Activated T-helper 1 cell treated with anti-CD3 and anti-CD28 coated beads, Interleukin-12 subunit alpha, Interleukin-12 subunit beta, Interleukin-2, Interleukin-4 antibody, amounts not matched to agents 30 ng/mL and 10 ng/mL and 1 ng/mL, durations not matched to agents 14 hours and 24 hours and 36 hours (primary cell): ENCODE measurements at regions not wholly inside any gene's neighbourhood (a gene's known extent, or its start where the extent isn't known, plus 50 kb on each side); places are given as distances from the start of the nearest gene placed in this dataset.

Experiments used
- DNase-seq: peaks from one replicate; pipeline ENCODE4 v3.0.0; 2021; ENCODE audit warnings: low spot score
- H3K27ac Mint-ChIP-seq: one replicate; pipeline ENCODE4 v1.8.0; 2021; ENCODE audit warnings: mild to moderate bottlenecking, mixed read lengths
- H3K27me3 Mint-ChIP-seq: one replicate; pipeline ENCODE4 v1.8.0; 2022; ENCODE audit warnings: mild to moderate bottlenecking, moderate library complexity, mixed read lengths; ENCODE audit not compliant: insufficient read depth
- H3K36me3 Mint-ChIP-seq: one replicate; pipeline ENCODE4 v1.8.0; 2021; ENCODE audit warnings: low read depth, mixed read lengths
- H3K4me1 Mint-ChIP-seq: one replicate; pipeline ENCODE4 v1.8.0; 2021; ENCODE audit warnings: low read depth, mixed read lengths
- H3K4me3 Mint-ChIP-seq: one replicate; pipeline ENCODE4 v1.8.0; 2021; ENCODE audit warnings: mild to moderate bottlenecking, moderate library complexity, mixed read lengths
- H3K9me3 Mint-ChIP-seq: one replicate; pipeline ENCODE4 v1.8.0; 2021; ENCODE audit warnings: mixed read lengths
- intact Hi-C: fragments of 100-400 bp; cut with micrococcal nuclease; formaldehyde crosslinking; loops from one replicate; pipeline ENCODE4 v1.15.1; 2024

- intact Hi-C loops = no loop called here
- Mint-ChIP-seq H3K27ac (no peak overlapping the region), H3K27me3 (no peaks in the 10 kb centered on the region), H3K4me3 (no peak overlapping the region), H3K9me3 (peaks cover 23% of the 10 kb centered on the region), H3K36me3 (no peaks in the 10 kb centered on the region), H3K4me1 (no peaks in the 10 kb centered on the region)
- no peak for DNase-seq
Measured at GRCh38 chr13:89628567-89628966, 1718.9 kb upstream of the MIR17HG start.

GRCh38 chr13:89650226-89650625, 1697.3 kb upstream of the MIR17HG start:
- Mint-ChIP-seq H3K27me3 (no peaks in the 10 kb centered on the region), H3K4me1 (no peaks in the 10 kb centered on the region), H3K27ac (no peak overlapping the region), H3K9me3 (peaks cover 33% of the 10 kb centered on the region), H3K36me3 (no peaks in the 10 kb centered on the region), H3K4me3 (no peak overlapping the region)
- intact Hi-C loops = no loop called here
- no peak for DNase-seq

- peaks cover 31% of the 10 kb centered on the region for H3K9me3 Mint-ChIP-seq
- no peaks in the 10 kb centered on the region for H3K27me3 Mint-ChIP-seq
- H3K36me3 Mint-ChIP-seq = no peaks in the 10 kb centered on the region
- intact Hi-C loops = no loop called here
- H3K4me3 Mint-ChIP-seq = no peak overlapping the region
- no peak for DNase-seq
- H3K27ac Mint-ChIP-seq = no peak overlapping the region
- no peaks in the 10 kb centered on the region for H3K4me1 Mint-ChIP-seq
Measured at GRCh38 chr13:89660752-89661151, 1686.7 kb upstream of the MIR17HG start.

- Mint-ChIP-seq H3K36me3 (no peaks in the 10 kb centered on the region), H3K9me3 (peaks cover 9% of the 10 kb centered on the region), H3K4me3 (no peak overlapping the region), H3K27me3 (no peaks in the 10 kb centered on the region), H3K4me1 (no peaks in the 10 kb centered on the region), H3K27ac (no peak overlapping the region)
- intact Hi-C loops = no loop called here
- DNase-seq = no peak
Measured at GRCh38 chr13:89673789-89674311, 1673.6 kb upstream of the MIR17HG start.

GRCh38 chr13:89678466-89679121, 1668.9 kb upstream of the MIR17HG start:
- Mint-ChIP-seq H3K4me1 (no peaks in the 10 kb centered on the region), H3K9me3 (peaks cover 6% of the 10 kb centered on the region), H3K27ac (no peak overlapping the region), H3K27me3 (no peaks in the 10 kb centered on the region), H3K4me3 (no peak overlapping the region), H3K36me3 (no peaks in the 10 kb centered on the region)
- intact Hi-C loops = no loop called here
- no peak for DNase-seq

GRCh38 chr13:89684896-89685295, 1662.6 kb upstream of the MIR17HG start:
- H3K4me3 Mint-ChIP-seq = no peak overlapping the region
- no peaks in the 10 kb centered on the region for H3K4me1 Mint-ChIP-seq
- no peak overlapping the region for H3K27ac Mint-ChIP-seq
- H3K27me3 Mint-ChIP-seq = no peaks in the 10 kb centered on the region
- DNase-seq = no peak
- H3K36me3 Mint-ChIP-seq = no peaks in the 10 kb centered on the region
- intact Hi-C loops = no loop called here
- peaks cover 7% of the 10 kb centered on the region for H3K9me3 Mint-ChIP-seq

- no peaks in the 10 kb centered on the region for H3K4me1 Mint-ChIP-seq
- H3K36me3 Mint-ChIP-seq = no peaks in the 10 kb centered on the region
- intact Hi-C loops = no loop called here
- no peak for DNase-seq
- H3K27ac Mint-ChIP-seq = no peak overlapping the region
- peaks cover 7% of the 10 kb centered on the region for H3K9me3 Mint-ChIP-seq
- no peak overlapping the region for H3K4me3 Mint-ChIP-seq
- no peaks in the 10 kb centered on the region for H3K27me3 Mint-ChIP-seq
Measured at GRCh38 chr13:89686171-89686570, 1661.3 kb upstream of the MIR17HG start.

- no peak for DNase-seq
- intact Hi-C loops = no loop called here
- Mint-ChIP-seq H3K27me3 (no peaks in the 10 kb centered on the region), H3K4me3 (no peak overlapping the region), H3K4me1 (no peaks in the 10 kb centered on the region), H3K9me3 (peaks cover 7% of the 10 kb centered on the region), H3K36me3 (no peaks in the 10 kb centered on the region), H3K27ac (no peak overlapping the region)
Measured at GRCh38 chr13:89687066-89687465, 1660.4 kb upstream of the MIR17HG start.

GRCh38 chr13:89688918-89689317, 1658.6 kb upstream of the MIR17HG start:
- Mint-ChIP-seq H3K36me3 (no peaks in the 10 kb centered on the region), H3K27ac (no peak overlapping the region), H3K4me1 (no peaks in the 10 kb centered on the region), H3K9me3 (peaks cover 7% of the 10 kb centered on the region), H3K27me3 (no peaks in the 10 kb centered on the region), H3K4me3 (no peak overlapping the region)
- intact Hi-C loops = no loop called here
- no peak for DNase-seq

- H3K4me1 Mint-ChIP-seq = no peaks in the 10 kb centered on the region
- no peak for DNase-seq
- H3K4me3 Mint-ChIP-seq = no peak overlapping the region
- no peaks in the 10 kb centered on the region for H3K9me3 Mint-ChIP-seq
- H3K27me3 Mint-ChIP-seq = no peaks in the 10 kb centered on the region
- no peaks in the 10 kb centered on the region for H3K36me3 Mint-ChIP-seq
- H3K27ac Mint-ChIP-seq = no peak overlapping the region
- intact Hi-C loops = no loop called here
Measured at GRCh38 chr13:89694451-89694850, 1653.0 kb upstream of the MIR17HG start.

- H3K27ac Mint-ChIP-seq = no peak overlapping the region
- intact Hi-C loops = no loop called here
- no peak for DNase-seq
- H3K4me3 Mint-ChIP-seq = no peak overlapping the region
- no peaks in the 10 kb centered on the region for H3K27me3 Mint-ChIP-seq
- no peaks in the 10 kb centered on the region for H3K36me3 Mint-ChIP-seq
- no peaks in the 10 kb centered on the region for H3K9me3 Mint-ChIP-seq
- H3K4me1 Mint-ChIP-seq = no peaks in the 10 kb centered on the region
Measured at GRCh38 chr13:89695343-89696257, 1651.9 kb upstream of the MIR17HG start.

- intact Hi-C loops = no loop called here
- Mint-ChIP-seq H3K27ac (no peak overlapping the region), H3K4me3 (no peak overlapping the region), H3K9me3 (peaks cover 4% of the 10 kb centered on the region), H3K4me1 (no peaks in the 10 kb centered on the region), H3K27me3 (no peaks in the 10 kb centered on the region), H3K36me3 (no peaks in the 10 kb centered on the region)
- no peak for DNase-seq
Measured at GRCh38 chr13:89701913-89702312, 1645.6 kb upstream of the MIR17HG start.

GRCh38 chr13:89704040-89704439, 1643.4 kb upstream of the MIR17HG start:
- Mint-ChIP-seq H3K9me3 (peaks cover 9% of the 10 kb centered on the region), H3K27ac (no peak overlapping the region), H3K4me3 (no peak overlapping the region), H3K27me3 (no peaks in the 10 kb centered on the region), H3K4me1 (no peaks in the 10 kb centered on the region), H3K36me3 (no peaks in the 10 kb centered on the region)
- no peak for DNase-seq
- intact Hi-C loops = no loop called here
